ENCODE measurements at regions not wholly inside any gene's neighbourhood (a gene's known extent, or its start where the extent isn't known, plus 50 kb on each side); places are given as distances from the start of the nearest gene placed in this dataset.

DNA sequence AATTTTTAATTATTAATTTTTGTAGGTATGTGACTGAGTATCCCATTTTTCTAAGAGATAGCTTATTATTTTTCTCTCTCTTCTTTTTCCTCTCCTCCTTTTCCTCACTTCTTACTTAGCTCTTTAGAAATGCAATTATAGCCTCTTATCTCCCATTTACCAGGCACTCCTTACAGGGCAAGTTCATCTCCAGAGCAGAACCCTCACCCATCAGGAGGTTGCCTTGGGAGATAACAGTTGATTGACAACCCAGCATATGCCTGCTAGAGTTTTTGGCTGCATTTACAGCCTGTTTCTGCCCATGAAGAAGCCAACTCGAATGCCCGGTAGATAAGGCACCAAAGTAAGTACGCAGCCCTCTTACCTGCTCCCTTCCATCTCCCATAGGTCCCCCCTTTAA lies 572.9 kb upstream of the ZFP42 start:
- in situ Hi-C loops (cut with MboI; ENCODE audit: low sequenced_read_pairs) (no loop called here), intact Hi-C loops (cut with micrococcal nuclease) (no loop called here), dilution Hi-C loops (cut with HindIII; ENCODE audit: low sequenced_read_pairs, unreplicated experiment) (no loop called here)
- Histone ChIP-seq H3K27ac (ENCODE audit: insufficient read depth, low read length) (no peak overlapping the region), H2BK15ac (ENCODE audit: low read depth, low read length) (no peak overlapping the region), H4K8ac (ENCODE audit: low read depth in 2 of 2, low read length in 2 of 2) (no peak overlapping the region), H4K20me1 (ENCODE audit: insufficient read depth, low read length) (no peaks in the 10 kb centered on the region), H3K9ac (ENCODE audit: low read depth, low read length) (no peak overlapping the region), H3K79me1 (ENCODE audit: low read depth in 1 of 2, low read length in 2 of 2) (no peaks in the 10 kb centered on the region), H3K27me3 (ENCODE audit: control insufficient read depth, insufficient read depth, low read length) (no peaks in the 10 kb centered on the region), H3K4me3 (ENCODE audit: insufficient read depth, low read depth, low read length) (no peak overlapping the region), H3K18ac (ENCODE audit: low read depth, low read length) (no peak overlapping the region), H2AFZ (replicated peaks; ENCODE audit: low read length, poor library complexity) (no peak overlapping the region), H3K4me2 (ENCODE audit: low read depth, low read length) (no peak overlapping the region), H3K4ac (ENCODE audit: low read depth, low read length) (no peak overlapping the region), H3K14ac (replicated peaks; ENCODE audit: low read depth, low read length) (no peak overlapping the region), H3K23ac (ENCODE audit: low read depth, low read length) (no peak overlapping the region), H3K36me3 (ENCODE audit: control insufficient read depth, insufficient read depth, low read length) (no peaks in the 10 kb centered on the region), H3K9me3 (ENCODE audit: control insufficient read depth, insufficient read depth, low read length) (no peaks in the 10 kb centered on the region), H2AK9ac (replicated peaks; ENCODE audit: low read depth, low read length, poor library complexity) (no peak overlapping the region), H2BK5ac (ENCODE audit: low read depth, low read length, poor library complexity, severe bottlenecking) (no peak overlapping the region), H3K4me1 (ENCODE audit: control insufficient read depth, insufficient read depth, low read length) (no peaks in the 10 kb centered on the region), H4K5ac (ENCODE audit: low read depth, low read length) (no peak overlapping the region), H3K56ac (ENCODE audit: extremely low read depth, insufficient read depth, low read length) (no peak overlapping the region), H3K9me1 (ENCODE audit: insufficient read depth, low read length) (no peaks in the 10 kb centered on the region), H4K91ac (ENCODE audit: insufficient read depth, low read depth, low read length) (no peak overlapping the region), H2BK20ac (ENCODE audit: low read depth, low read length) (no peak overlapping the region), H2BK120ac (ENCODE audit: low read depth, low read length) (no peak overlapping the region), H2AK5ac (ENCODE audit: low read depth, low read length) (no peak overlapping the region; the same call in 1 of the 2 replicates)
- DNase-seq: no peak
- CTCF ChIA-PET: no interaction called here
- WGBS, 2 experiments (ENCODE audit: extremely low coverage in 2 of 2, insufficient read length in 1 of 2): no CpG with 5 or more reads among the region's 3 CpGs
- TF ChIP-seq MAZ (IDR thresholded peaks at IDR 0.05; ENCODE audit: borderline replicate concordance, low read depth, low read length) (no peak), POLR2A (IDR thresholded peaks at IDR 0.05; ENCODE audit: low read depth, low read length) (no peak)
- POLR2A ChIA-PET (ENCODE audit: unreplicated experiment): no interaction called here
- no TSS peak for BruUV-seq (replicated peaks)
- ATAC-seq (ENCODE audit: low read depth): no peak
